HG03135 (cell line): ENCODE measurements at regions not wholly inside any gene's neighbourhood (a gene's known extent, or its start where the extent isn't known, plus 50 kb on each side); places are given as distances from the start of the nearest gene placed in this dataset.
"Not testable (repeated sequence)": the region's sequence is repeated elsewhere in the genome, so short reads cannot be mapped to it uniquely, and the experiment has no call there.

ENCODE experiments used
- ATAC-seq: cut with Tn5 transposase; IDR thresholded peaks from one replicate; pipeline ENCODE4 v1.9.1; 2021; ENCODE audit warnings: mild to moderate bottlenecking, moderate library complexity; ENCODE audit not compliant: unreplicated experiment

DNA sequence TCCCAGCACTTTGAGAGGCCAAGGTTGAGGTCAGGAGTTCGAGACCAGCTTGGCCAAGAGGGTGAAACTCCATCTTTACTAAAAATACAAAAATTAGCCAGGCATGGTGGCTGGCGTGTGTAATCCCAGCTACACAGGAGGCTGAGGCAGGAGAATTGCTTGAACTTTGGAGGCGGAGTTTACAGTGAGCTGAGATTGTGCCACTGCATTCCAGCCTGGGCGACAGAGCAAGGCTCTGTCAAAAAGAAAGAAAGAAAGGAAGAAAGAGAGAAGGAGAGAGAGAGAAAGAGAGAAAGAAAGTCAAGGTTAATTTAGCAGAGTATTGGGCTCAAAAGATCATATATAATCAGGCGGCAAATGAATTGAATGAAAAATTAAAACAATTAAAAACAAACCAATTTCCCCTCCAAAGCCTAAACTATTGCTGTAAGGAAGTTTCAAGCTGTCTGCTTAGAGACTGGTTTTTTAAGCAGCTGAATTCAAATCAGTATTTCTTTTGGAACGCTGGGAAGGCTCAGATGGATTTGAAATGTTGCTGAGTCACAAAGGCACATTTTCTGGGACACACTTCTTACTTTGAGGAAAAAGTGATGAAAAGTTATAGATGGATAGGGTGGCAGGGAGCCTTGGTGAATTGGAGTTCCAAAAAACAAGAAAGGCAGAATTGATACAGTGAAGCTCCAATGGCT lies 81.3 kb upstream of the BHLHE40 start:
- ATAC-seq = no peak

DNA sequence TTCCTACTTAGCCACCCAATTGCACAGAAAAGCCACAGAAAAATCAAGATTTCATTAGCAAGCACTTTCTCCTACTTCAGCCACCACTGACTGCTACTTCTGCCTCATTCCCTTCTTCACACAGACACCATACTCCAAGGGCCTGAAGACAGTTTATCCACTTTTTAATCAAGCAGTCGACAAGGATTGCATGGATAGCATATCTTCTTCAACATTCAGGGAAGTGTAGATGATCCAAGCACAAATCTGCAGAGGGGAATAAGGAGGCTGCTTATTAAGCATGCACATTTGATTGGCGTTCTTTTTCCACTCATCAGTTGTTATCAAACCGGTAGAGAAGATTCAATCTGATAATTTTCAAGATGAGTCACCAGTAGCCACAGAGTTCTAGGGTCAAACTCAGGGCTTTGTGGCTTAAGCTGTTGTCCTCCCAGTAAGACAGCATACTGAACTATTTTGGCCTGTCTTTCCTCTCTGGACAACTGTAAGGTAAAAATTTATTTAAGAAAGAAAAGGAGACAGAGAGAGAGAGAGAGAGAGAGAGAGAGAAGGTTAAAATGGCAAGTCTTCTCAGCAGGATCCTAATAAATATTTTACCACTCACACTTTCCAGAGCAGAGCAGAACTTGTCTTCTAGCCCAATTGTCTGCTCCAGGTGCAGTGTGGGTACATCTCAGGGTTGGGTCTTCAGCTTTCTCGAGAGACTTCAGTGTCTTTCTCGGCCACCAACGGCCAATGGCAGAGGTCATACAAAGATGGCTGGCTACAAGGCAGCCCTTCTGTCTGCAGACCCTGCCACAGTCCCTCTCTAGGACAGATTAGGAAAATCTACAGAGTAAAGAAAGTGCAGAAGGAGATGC lies 80.6 kb upstream of the BHLHE40 start:
- peak; percentile 98 for ATAC-seq

- ATAC-seq = no peak
These were observed 79.5 kb upstream of the BHLHE40 start for GRCh38 chr3:4899710-4900109.

DNA sequence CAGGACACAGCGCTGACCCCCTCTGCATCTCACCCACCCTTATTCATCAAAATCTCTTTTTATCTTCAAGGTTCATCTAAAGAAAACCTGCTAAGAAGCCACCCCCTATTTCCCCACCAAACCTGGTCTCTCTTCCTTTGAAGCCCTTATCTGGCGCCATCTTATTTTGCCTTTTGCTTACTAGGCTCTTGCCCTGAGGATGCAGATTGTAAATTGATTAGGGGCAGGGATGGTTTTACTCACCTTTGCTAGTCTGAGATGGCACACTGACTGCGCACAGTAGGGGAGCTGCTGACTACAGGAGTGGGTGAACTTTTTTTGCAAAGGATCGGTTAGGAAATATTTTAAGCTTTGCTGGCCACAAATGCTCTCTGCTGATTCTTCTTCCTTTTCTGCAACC lies 78.9 kb upstream of the BHLHE40 start:
- ATAC-seq = no peak

DNA sequence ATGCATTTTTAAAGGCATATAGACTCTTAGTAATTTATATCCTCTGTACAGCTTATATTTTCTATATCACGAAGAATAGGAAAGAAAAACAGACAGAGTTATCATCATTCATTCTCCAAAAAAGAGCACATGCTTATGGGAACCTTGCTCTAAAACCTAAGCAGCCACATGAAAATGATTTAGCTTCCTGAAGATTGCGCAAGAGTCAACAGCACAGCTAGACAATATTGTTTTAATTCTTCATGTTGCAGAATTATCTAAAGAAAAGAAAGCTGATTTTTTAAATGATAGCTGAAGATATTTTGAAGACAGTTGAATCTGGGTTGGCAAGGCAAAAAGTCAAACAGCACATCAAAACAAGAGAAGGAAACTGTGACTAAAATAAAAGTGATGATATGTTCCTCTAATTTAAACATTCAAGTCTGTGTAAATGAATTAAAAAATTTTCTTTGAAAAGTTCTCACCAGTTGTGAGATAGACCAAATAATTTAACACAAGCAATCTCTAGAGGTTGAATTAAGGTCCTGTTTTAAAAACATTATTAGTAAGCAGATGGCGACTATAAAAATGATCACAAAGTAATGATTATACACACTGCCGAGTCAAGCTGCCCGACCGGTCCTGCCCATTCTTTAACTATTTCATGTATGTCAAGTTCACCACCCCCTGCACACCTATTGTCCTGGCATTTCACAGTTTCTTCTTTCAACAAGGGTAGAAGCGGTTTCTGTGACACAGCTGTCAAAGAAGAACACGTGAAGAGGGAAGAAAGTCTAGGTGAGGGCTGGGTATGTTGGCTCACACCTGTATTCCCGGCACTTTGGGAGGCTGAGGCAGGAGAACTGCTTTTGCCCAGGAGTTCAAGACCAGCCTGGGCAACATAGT lies 74.2 kb upstream of the BHLHE40 start:
- ATAC-seq = no peak

DNA sequence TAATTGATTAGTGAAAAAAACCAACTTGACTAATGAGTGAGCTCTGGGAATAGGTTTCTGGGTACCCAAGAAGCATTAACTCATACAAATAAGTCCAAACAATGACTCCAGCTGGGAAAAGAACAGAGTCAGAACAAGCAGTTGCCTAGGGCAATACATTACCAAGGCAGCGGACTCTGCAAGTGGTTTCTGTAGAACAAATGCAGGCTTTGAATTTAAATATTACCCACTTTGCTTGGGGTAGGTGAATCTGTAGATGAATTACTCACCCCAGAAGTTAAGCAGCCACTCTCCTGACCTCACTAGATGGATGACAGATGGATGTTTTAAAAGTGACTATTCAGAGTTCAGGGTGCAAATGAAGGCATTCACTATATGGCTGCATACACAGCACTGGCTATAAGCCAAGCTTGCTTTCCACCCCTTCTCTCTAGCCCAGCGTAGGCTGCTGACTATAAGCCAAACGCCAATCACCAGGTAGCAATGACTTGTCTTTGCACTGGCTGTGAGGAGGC lies 73.1 kb upstream of the BHLHE40 start:
- ATAC-seq = no peak

- ATAC-seq = no peak
These were observed 72.2 kb upstream of the BHLHE40 start for GRCh38 chr3:4907050-4907449.

DNA sequence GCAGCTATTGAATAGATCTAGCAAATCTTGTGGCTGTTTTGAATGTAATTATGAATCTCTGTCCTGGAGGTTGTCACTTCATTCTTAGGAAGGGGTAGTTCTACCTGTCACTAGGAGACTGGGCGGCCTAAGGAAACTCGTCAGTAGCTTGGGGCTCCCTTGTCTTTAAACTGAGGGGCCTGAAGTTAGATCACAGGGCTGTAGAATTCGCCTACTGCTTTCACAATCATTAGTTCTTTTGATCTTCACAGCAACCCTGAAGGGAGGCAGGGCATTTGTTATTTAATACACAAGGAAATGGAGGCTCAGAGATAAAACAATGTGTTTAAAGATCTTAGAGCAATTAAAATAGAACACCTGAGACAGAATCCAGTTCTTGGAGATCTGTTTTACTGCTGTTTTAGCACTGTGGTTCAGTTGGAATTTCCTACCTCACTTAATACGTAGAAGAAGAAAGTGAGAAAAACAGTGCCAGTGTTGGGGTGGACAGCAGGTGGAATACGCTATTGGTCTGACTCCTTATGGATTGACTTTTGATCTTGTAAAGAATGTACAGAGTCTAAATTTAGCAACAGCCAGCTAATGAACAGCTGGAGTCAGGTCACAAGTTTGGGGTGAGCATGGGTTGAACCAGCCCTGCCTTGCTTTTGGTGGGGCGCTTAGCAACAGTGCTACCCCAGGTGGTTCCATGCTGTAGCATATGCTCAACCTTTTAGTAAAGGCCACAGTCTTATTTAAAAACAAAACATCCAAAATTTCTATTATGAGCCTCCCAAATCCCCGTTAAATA lies 71.4 kb upstream of the BHLHE40 start:
- ATAC-seq = no peak

DNA sequence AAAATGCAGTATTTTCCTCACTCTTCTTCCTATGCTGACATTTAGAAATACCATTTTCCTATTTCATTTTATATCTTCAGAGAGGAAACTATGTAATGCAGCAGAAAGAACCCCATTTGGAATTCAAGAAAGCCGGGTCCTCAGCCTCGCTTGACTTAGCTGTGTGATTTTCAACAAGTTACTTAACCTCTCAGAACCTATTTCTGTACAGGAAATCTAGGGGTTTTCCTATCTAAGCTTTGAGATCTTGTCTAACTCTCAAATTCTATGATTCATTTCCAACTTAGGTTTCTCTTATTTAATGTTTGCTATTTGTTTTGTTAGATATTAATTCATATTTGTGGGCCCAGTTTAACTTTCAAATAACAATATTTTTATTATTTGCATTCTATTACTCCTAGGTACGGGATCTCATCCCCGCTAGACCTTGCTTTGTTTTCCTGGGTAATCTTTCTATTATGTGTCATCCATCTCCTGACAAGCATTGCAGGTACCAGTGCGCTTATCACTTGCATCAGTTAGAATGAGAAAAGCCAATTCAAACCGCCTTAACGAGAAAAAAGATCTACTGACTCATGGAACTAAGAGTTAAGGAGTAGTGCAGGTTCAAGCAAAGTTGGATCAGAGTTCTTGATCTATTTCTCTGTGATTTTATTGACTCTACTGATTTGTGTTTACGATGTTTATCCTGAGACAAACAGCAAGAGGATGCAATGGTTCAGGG lies 70.6 kb upstream of the BHLHE40 start:
- no peak for ATAC-seq

- no peak for ATAC-seq
These were observed 64.8 kb upstream of the BHLHE40 start for GRCh38 chr3:4914464-4914863.

DNA sequence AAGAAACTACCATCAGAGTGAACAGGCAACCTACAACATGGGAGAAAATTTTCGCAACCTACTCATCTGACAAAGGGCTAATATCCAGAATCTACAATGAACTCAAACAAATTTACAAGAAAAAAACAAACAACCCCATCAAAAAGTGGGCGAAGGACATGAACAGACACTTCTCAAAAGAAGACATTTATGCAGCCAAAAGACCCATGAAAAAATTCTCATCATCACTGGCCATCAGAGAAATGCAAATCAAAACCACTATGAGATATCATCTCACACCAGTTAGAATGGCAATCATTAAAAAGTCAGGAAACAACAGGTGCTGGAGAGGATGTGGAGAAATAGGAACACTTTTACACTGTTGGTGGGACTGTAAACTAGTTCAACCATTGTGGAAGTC lies 57.6 kb upstream of the BHLHE40 start:
- ATAC-seq = not testable (repeated sequence)

DNA sequence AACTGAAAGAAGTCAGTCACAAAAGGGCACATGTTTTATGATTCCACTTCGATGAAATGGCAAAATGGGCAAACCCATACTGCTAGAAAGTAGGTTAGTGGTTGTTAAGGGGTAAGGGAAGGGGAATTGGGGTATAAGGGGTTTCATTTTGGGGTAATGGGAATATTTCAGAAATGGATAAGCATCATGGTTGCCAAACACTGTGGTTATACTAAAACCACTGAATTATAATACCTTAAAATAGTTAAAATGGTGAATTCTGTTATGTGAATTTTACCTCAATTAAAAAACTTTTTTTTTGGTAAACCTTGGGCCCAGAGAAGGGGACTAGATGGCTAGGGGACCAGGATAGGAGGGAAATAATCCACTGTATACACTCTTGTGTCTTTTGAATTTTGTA lies 52.3 kb upstream of the BHLHE40 start:
- no peak for ATAC-seq

- no peak for ATAC-seq
These were observed 50.9 kb upstream of the BHLHE40 start for GRCh38 chr3:4928277-4928789.
